Sigmoid colon (tissue), 4 donors: ENCODE measurements at regions not wholly inside any gene's neighbourhood (a gene's known extent, or its start where the extent isn't known, plus 50 kb on each side); places are given as distances from the start of the nearest gene placed in this dataset.

Experiments
- CTCF ChIP-seq, 4 experiments: fragments of 450-650 bp in 3 of 4; fragments of 200-600 bp in 1 of 4; IDR thresholded peaks; one replicate each; pipeline ENCODE4 v1.5.1; 2016 to 2019; ENCODE audit warnings: antibody characterized with exemption in 4 of 4, mild to moderate bottlenecking in 3 of 4, moderate library complexity in 2 of 4
- POLR2AphosphoS5 ChIP-seq, 4 donors: sonication (generic); formaldehyde crosslinking; IDR thresholded peaks; one replicate each; pipeline ENCODE4 v1.6.1; 2017; ENCODE audit warnings: antibody characterized with exemption in 4 of 4

- TF ChIP-seq CTCF (IDR thresholded peaks at IDR 0.05) = no peak
- no peak for TF ChIP-seq POLR2AphosphoS5 (IDR thresholded peaks at IDR 0.05)
Observed at GRCh38 chr1:14508613-14509012, 89.9 kb upstream of the KAZN start.
